ENCODE measurements at regions not wholly inside any gene's neighbourhood (a gene's known extent, or its start where the extent isn't known, plus 50 kb on each side); places are given as distances from the start of the nearest gene placed in this dataset.

DNA sequence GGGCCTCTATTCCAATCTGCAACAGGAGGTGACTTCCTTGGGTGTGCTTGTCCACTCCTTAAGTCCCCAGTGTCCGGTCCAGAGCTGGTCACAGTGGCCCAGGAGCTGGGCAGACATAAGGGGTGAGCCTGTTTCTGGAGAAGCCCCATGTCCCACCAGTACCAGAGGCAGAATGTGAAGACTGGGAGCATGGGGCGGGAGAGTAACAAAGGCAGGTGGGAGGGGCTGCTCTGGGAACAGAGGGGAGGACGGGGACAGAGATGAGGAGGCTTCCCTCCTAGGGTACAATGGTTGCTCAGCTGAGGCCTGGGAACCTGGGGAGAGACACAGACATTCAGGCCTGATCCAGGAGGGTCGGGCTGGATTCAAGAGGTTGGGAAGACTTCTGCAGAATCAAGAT lies 323.3 kb upstream of the TNRC6C start:
- TF ChIP-seq EZH2 (IDR thresholded peaks at IDR 0.05; ENCODE audit: low read depth, low read length, severe bottlenecking) (no peak), BCL11A (IDR thresholded peaks at IDR 0.05; ENCODE audit: low read depth in 2 of 2, low read length in 2 of 2) (no peak)
- TF ChIP-seq, protein P1, sequence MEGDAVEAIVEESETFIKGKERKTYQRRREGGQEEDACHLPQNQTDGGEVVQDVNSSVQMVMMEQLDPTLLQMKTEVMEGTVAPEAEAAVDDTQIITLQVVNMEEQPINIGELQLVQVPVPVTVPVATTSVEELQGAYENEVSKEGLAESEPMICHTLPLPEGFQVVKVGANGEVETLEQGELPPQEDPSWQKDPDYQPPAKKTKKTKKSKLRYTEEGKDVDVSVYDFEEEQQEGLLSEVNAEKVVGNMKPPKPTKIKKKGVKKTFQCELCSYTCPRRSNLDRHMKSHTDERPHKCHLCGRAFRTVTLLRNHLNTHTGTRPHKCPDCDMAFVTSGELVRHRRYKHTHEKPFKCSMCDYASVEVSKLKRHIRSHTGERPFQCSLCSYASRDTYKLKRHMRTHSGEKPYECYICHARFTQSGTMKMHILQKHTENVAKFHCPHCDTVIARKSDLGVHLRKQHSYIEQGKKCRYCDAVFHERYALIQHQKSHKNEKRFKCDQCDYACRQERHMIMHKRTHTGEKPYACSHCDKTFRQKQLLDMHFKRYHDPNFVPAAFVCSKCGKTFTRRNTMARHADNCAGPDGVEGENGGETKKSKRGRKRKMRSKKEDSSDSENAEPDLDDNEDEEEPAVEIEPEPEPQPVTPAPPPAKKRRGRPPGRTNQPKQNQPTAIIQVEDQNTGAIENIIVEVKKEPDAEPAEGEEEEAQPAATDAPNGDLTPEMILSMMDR (IDR thresholded peaks at IDR 0.05; ENCODE audit: control extremely low read depth in 1 of 3, insufficient read depth in 1 of 3, low read depth in 1 of 3, low read length in 3 of 3): no peak
